HG03066 (cell line): ENCODE measurements at regions not wholly inside any gene's neighbourhood (a gene's known extent, or its start where the extent isn't known, plus 50 kb on each side); places are given as distances from the start of the nearest gene placed in this dataset.
"Not testable (repeated sequence)": the region's sequence is repeated elsewhere in the genome, so short reads cannot be mapped to it uniquely, and the experiment has no call there.

ENCODE experiments used
- ATAC-seq: cut with Tn5 transposase; IDR thresholded peaks from one replicate; pipeline ENCODE4 v1.9.1; 2021; ENCODE audit warnings: low read depth; ENCODE audit not compliant: unreplicated experiment

- no peak for ATAC-seq
These were observed 116.5 kb upstream of the NETO1 start for GRCh38 chr18:72984290-72984689.

- no peak for ATAC-seq
These were observed 106.1 kb upstream of the NETO1 start for GRCh38 chr18:72973841-72974240.

- no peak for ATAC-seq
These were observed 97.8 kb upstream of the NETO1 start for GRCh38 chr18:72965616-72966015.

- not testable (repeated sequence) for ATAC-seq
These were observed 90.4 kb upstream of the NETO1 start for GRCh38 chr18:72958195-72958594.

- ATAC-seq, result no peak
These were observed 80.7 kb upstream of the NETO1 start for GRCh38 chr18:72948439-72948838.

GRCh38 chr18:72942766-72943165 is 75.0 kb upstream of the NETO1 start:
- no peak for ATAC-seq

- no peak for ATAC-seq
These were observed 73.2 kb upstream of the NETO1 start for GRCh38 chr18:72940986-72941385.

- ATAC-seq, result no peak
These were observed 72.7 kb upstream of the NETO1 start for GRCh38 chr18:72940509-72940908.

- ATAC-seq, result no peak
These were observed 68.0 kb upstream of the NETO1 start for GRCh38 chr18:72935744-72936143.

- no peak for ATAC-seq
These were observed 55.1 kb upstream of the NETO1 start for GRCh38 chr18:72922895-72923294.
